Naive thymus-derived CD4-positive, alpha-beta T cell (primary cell): ENCODE measurements at regions not wholly inside any gene's neighbourhood (a gene's known extent, or its start where the extent isn't known, plus 50 kb on each side); places are given as distances from the start of the nearest gene placed in this dataset.

Experiments used
- ATAC-seq: fragments of 150-1000 bp; cut with Tn5 transposase; 2 replicates; pipeline ENCODE4 v1.10.0; 2021; ENCODE audit warnings: mild to moderate bottlenecking, moderate library complexity
- CTCF ChIA-PET: fragments of 350-600 bp; sonication (Branson Sonifier 250); formaldehyde crosslinking; loops from one replicate; lab custom pipeline; 2021; ENCODE audit warnings: antibody characterized with exemption; lab: Charles Lee
- POLR2A ChIA-PET: fragments of 350-600 bp; sonication (Branson Sonifier 250); formaldehyde crosslinking; loops from one replicate; lab custom pipeline; 2021; ENCODE audit warnings: antibody characterized with exemption, inconsistent platforms; lab: Charles Lee
- DNase-seq, 9 donors: peaks; one replicate each; pipeline versions ENCODE4 v3.0.0 to v3.0.0-alpha.2; 2020 to 2022; ENCODE audit warnings: mixed read lengths in 1 of 9
- H3K27ac ChIP-seq: one replicate; pipeline ENCODE4 v1.7.0; 2013; ENCODE audit warnings: mild to moderate bottlenecking, low read depth, low read length, moderate library complexity
- H3K27me3 ChIP-seq, 2 donors: one replicate each; pipeline ENCODE4 v1.7.0; 2013; ENCODE audit warnings: low read length in 2 of 2, mild to moderate bottlenecking in 2 of 2, moderate library complexity in 2 of 2; ENCODE audit not compliant: control insufficient read depth in 2 of 2, insufficient read depth in 2 of 2
- H3K36me3 ChIP-seq, 3 experiments: 1 replicate in 2 of 3; 2 replicates in 1 of 3; pipeline ENCODE4 v1.7.0; 2013; ENCODE audit warnings: low read length in 3 of 3, mild to moderate bottlenecking in 3 of 3, moderate library complexity in 1 of 3; ENCODE audit not compliant: insufficient read depth in 3 of 3, control insufficient read depth in 2 of 3
- H3K4me1 ChIP-seq, 2 donors: one replicate each; pipeline ENCODE4 v1.7.0; 2013; ENCODE audit warnings: low read length in 2 of 2, mild to moderate bottlenecking in 2 of 2, moderate library complexity in 1 of 2; ENCODE audit not compliant: control insufficient read depth in 2 of 2, insufficient read depth in 2 of 2
- H3K4me3 ChIP-seq: 2 replicates; pipeline ENCODE4 v1.7.0; 2013; ENCODE audit warnings: mild to moderate bottlenecking, low read length
- H3K9me3 ChIP-seq, 3 experiments: 1 replicate in 2 of 3; 2 replicates in 1 of 3; pipeline ENCODE4 v1.7.0; 2013; ENCODE audit warnings: low read length in 3 of 3; ENCODE audit not compliant: control insufficient read depth in 2 of 3
- H3K27ac Mint-ChIP-seq, 9 donors: one replicate each; pipeline ENCODE4 v1.8.0; 2020 to 2022; ENCODE audit warnings: mixed read lengths in 9 of 9, mild to moderate bottlenecking in 8 of 9, moderate library complexity in 5 of 9, inconsistent platforms in 2 of 9
- H3K27me3 Mint-ChIP-seq, 5 donors: one replicate each; pipeline ENCODE4 v1.8.0; 2021 to 2022; ENCODE audit warnings: mixed read lengths in 5 of 5, mild to moderate bottlenecking in 1 of 5
- H3K36me3 Mint-ChIP-seq, 5 donors: one replicate each; pipeline ENCODE4 v1.8.0; 2020 to 2022; ENCODE audit warnings: mixed read lengths in 5 of 5, mild to moderate bottlenecking in 3 of 5, inconsistent platforms in 1 of 5
- H3K4me1 Mint-ChIP-seq, 7 donors: one replicate each; pipeline ENCODE4 v1.8.0; 2020 to 2022; ENCODE audit warnings: mixed read lengths in 7 of 7, mild to moderate bottlenecking in 3 of 7, inconsistent platforms in 1 of 7
- H3K4me3 Mint-ChIP-seq, 10 donors: one replicate each; pipeline ENCODE4 v1.8.0; 2020 to 2022; ENCODE audit warnings: mild to moderate bottlenecking in 10 of 10, mixed read lengths in 10 of 10, moderate library complexity in 6 of 10, inconsistent platforms in 2 of 10
- H3K9me3 Mint-ChIP-seq, 11 donors: one replicate each; pipeline ENCODE4 v1.8.0; 2020 to 2022; ENCODE audit warnings: mixed read lengths in 11 of 11, mild to moderate bottlenecking in 4 of 11, inconsistent platforms in 1 of 11, moderate library complexity in 1 of 11
- intact Hi-C, 2 donors: fragments of 100-400 bp; cut with micrococcal nuclease; formaldehyde crosslinking; loops; one replicate each; pipeline ENCODE4 v1.15.1; 2023

DNA sequence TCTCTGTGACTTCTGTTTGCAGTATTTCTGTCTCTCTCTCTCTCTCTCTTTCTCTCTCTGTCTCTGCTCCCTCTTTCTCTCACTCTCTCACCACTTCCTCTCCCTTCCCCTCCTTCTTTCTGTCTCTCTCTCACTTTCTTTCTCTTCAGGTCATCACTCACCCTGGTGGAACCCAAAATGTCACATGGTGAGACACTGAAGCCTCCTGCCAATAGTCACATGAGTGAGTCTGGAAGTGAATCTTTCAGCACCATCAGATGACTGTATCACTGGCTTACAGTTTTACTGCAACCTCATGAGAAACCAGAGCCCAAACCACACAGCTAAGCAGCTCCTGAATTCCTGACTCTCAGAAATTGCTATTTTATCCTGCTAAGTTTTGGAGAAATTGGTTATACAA, 414.6 kb downstream of the CAAP1 start:
- no peaks in the 10 kb centered on the region for H3K27me3 ChIP-seq
- Mint-ChIP-seq H3K4me1 (no peaks in the 10 kb centered on the region), H3K4me3 (no peak overlapping the region), H3K9me3 (peaks cover 1 to 25% (median 9%) of the 10 kb centered on the region in 11 donors), H3K27ac (no peak overlapping the region), H3K36me3 (no peaks in the 10 kb centered on the region), H3K27me3 (no peaks in the 10 kb centered on the region)
- CTCF ChIA-PET, result no interaction called here
- no peak overlapping the region for H3K4me3 ChIP-seq
- H3K27ac ChIP-seq, result no peak overlapping the region
- ATAC-seq (no peak), DNase-seq (no peak)
- POLR2A ChIA-PET, result no interaction called here
- intact Hi-C loops, result no loop called here
- H3K4me1 ChIP-seq, result no peaks in the 10 kb centered on the region
- no peaks in the 10 kb centered on the region for H3K9me3 ChIP-seq
- no peaks in the 10 kb centered on the region for H3K36me3 ChIP-seq

DNA sequence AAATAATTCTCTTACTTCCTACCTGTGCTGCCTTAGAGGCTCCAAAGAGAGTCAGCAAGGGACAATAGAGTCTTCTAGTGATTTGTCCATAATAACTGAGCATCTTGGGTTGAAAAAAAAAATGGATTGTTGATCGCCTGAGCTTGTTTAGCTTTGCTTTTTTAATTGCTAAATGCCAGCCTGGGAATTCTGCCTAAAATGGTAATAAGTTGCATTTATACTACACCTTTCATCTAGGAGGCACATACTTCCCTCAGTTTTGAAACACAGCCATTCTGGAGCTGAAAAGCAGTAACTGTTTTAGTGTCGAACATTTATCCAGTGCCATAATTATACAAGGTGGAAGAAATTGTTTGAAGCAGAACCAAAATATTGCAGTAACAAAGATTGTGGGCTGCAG, 421.3 kb downstream of the CAAP1 start:
- H3K27me3 Mint-ChIP-seq, result no peaks in the 10 kb centered on the region
- Histone ChIP-seq H3K4me3 (no peak overlapping the region), H3K27ac (no peak overlapping the region), H3K9me3 (no peaks in the 10 kb centered on the region), H3K4me1 (no peaks in the 10 kb centered on the region), H3K36me3 (no peaks in the 10 kb centered on the region), H3K27me3 (no peaks in the 10 kb centered on the region)
- peaks cover 1 to 22% (median 9%) of the 10 kb centered on the region in 11 donors for H3K9me3 Mint-ChIP-seq
- no peaks in the 10 kb centered on the region for H3K36me3 Mint-ChIP-seq
- H3K27ac Mint-ChIP-seq, result no peak overlapping the region
- DNase-seq, result no peak
- intact Hi-C loops, result no loop called here
- no peak overlapping the region for H3K4me3 Mint-ChIP-seq
- ATAC-seq, result no peak
- H3K4me1 Mint-ChIP-seq, result no peaks in the 10 kb centered on the region
- POLR2A ChIA-PET, result no interaction called here
- CTCF ChIA-PET, result no interaction called here

DNA sequence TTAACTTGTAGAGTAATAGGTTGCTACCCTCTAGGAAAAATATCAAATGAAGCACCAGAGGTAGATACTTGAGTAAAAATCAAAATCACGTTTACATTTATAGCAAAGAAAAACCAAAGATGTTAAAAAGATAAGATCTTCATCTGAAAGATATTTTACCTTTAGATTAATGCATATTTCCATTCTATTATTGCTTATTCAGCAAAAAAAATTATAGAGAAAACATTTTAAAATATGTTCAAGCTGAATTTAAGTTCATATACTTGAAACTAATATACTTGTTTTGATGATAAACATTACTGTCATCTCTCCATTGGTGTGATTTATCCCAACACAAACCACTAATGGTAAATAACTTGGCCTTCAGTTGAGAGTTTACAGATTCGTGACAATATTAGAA, 422.3 kb downstream of the CAAP1 start:
- CTCF ChIA-PET, result interaction anchor here (0.6 kb wide), 1 partner anchor 11 kb away, joined by 3 read pairs; no protein-coding TSS in a partner anchor
- Histone ChIP-seq H3K4me3 (no peak overlapping the region), H3K9me3 (no peaks in the 10 kb centered on the region), H3K27ac (no peak overlapping the region), H3K36me3 (no peaks in the 10 kb centered on the region), H3K27me3 (no peaks in the 10 kb centered on the region), H3K4me1 (no peaks in the 10 kb centered on the region)
- POLR2A ChIA-PET, result no interaction called here
- H3K9me3 Mint-ChIP-seq, result peaks cover under 1 to 22% (median 5%) of the 10 kb centered on the region in 11 donors
- DNase-seq, result no peak
- no peak for ATAC-seq
- H3K4me1 Mint-ChIP-seq, result no peaks in the 10 kb centered on the region
- intact Hi-C loops, result no loop called here
- H3K27me3 Mint-ChIP-seq, result no peaks in the 10 kb centered on the region
- no peak overlapping the region for H3K4me3 Mint-ChIP-seq
- no peak overlapping the region for H3K27ac Mint-ChIP-seq
- no peaks in the 10 kb centered on the region for H3K36me3 Mint-ChIP-seq

DNA sequence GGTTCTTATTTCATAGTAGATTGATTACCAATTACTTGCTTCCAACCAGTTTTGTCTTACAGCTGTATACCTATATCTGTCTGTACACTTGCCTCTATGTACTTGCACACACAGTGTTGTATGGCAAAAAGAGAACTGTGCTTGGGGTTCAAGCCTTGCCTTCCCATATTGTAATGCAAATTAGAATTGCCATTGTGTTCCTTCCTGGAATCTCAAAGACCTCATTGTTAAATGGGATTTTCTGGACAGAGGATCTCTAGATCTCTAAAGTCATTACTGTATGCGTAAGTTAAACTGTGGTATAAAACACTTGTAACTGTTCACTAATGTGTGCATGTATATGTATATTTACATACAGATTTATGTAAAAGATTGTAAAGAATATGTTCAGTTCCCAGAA, 428.8 kb downstream of the CAAP1 start:
- Mint-ChIP-seq H3K4me3 (no peak overlapping the region), H3K4me1 (no peaks in the 10 kb centered on the region), H3K27me3 (no peaks in the 10 kb centered on the region), H3K36me3 (no peaks in the 10 kb centered on the region), H3K27ac (no peak overlapping the region), H3K9me3 (peaks cover 1 to 15% (median 4%) of the 10 kb centered on the region in 11 donors)
- ATAC-seq (no peak), DNase-seq (no peak)
- H3K4me3 ChIP-seq, result no peak overlapping the region
- intact Hi-C loops, result no loop called here
- no peaks in the 10 kb centered on the region for H3K27me3 ChIP-seq
- no peaks in the 10 kb centered on the region for H3K9me3 ChIP-seq
- no peak overlapping the region for H3K27ac ChIP-seq
- ChIA-PET CTCF (no interaction called here), POLR2A (no interaction called here)
- no peaks in the 10 kb centered on the region for H3K36me3 ChIP-seq
- H3K4me1 ChIP-seq, result no peaks in the 10 kb centered on the region

DNA sequence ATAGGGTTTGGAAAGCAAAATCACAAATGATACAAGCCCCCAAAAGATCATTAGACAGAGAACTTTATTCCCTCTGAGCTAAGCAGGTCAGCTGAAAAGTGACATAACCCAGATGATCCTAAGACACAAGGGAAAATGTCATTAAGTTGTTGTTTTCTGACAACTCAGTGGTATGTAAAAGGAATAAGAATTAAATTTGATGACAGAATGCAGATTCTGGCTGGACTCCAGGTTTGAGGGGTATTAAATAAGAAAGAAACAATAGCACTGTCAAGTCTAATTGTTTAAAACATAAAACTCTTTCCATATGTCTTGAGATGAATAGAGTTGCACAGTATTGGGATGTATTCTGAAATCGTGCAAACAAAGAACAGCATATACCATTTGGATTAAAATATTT, 429.9 kb downstream of the CAAP1 start:
- Histone ChIP-seq H3K4me1 (no peaks in the 10 kb centered on the region), H3K27me3 (no peaks in the 10 kb centered on the region), H3K36me3 (no peaks in the 10 kb centered on the region), H3K9me3 (no peaks in the 10 kb centered on the region), H3K4me3 (no peak overlapping the region), H3K27ac (no peak overlapping the region)
- H3K9me3 Mint-ChIP-seq, result peaks cover 0 to 15% (median 4%) of the 10 kb centered on the region in 11 donors
- H3K36me3 Mint-ChIP-seq, result no peaks in the 10 kb centered on the region
- H3K27me3 Mint-ChIP-seq, result no peaks in the 10 kb centered on the region
- no peaks in the 10 kb centered on the region for H3K4me1 Mint-ChIP-seq
- ChIA-PET POLR2A (no interaction called here), CTCF (no interaction called here)
- H3K4me3 Mint-ChIP-seq, result no peak overlapping the region
- DNase-seq (no peak), ATAC-seq (no peak)
- intact Hi-C loops, result no loop called here
- no peak overlapping the region for H3K27ac Mint-ChIP-seq

DNA sequence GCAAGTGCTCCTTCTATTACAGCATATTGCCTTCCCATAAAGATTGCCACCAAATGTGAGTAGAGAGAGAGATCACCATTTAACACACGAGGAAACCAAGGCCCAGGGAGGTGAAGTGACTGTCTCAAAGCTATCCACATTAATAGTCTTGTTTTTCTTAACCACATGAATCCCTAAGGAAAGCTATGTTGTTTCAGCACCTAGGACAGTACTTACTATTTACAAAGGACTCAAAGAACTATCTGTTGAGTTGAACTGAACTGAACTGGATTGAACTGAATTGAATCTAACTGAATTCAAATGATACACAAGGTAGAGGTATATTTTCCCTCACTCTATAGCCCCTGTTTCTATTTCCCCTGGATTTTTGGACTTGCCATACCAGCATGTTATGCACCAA, 430.4 kb downstream of the CAAP1 start:
- Mint-ChIP-seq H3K4me3 (no peak overlapping the region), H3K9me3 (peaks cover 0 to 15% (median 4%) of the 10 kb centered on the region in 11 donors), H3K27ac (no peak overlapping the region), H3K4me1 (no peaks in the 10 kb centered on the region), H3K27me3 (no peaks in the 10 kb centered on the region), H3K36me3 (no peaks in the 10 kb centered on the region)
- no peak overlapping the region for H3K4me3 ChIP-seq
- ChIA-PET CTCF (no interaction called here), POLR2A (no interaction called here)
- H3K27ac ChIP-seq, result no peak overlapping the region
- DNase-seq (no peak), ATAC-seq (no peak)
- H3K36me3 ChIP-seq, result no peaks in the 10 kb centered on the region
- no peaks in the 10 kb centered on the region for H3K27me3 ChIP-seq
- no peaks in the 10 kb centered on the region for H3K4me1 ChIP-seq
- intact Hi-C loops, result no loop called here
- no peaks in the 10 kb centered on the region for H3K9me3 ChIP-seq

DNA sequence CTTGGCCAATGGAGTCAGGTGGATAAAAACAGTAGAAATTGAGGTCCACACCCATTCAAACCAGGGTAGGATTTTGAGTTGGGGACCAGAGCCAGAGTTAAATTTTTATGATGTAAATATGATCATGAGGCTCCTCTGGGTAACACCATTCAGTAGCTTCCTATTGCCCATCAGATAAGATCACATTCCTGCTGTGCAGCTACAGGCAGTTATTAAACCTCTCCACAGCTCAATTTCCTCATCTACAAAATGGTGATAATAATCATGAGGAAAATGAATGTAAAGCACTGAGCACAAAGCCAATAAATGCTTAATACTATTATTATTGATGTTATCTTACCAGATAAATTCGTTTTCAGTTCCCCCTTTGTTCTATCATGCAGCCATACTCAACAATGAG, 432.0 kb downstream of the CAAP1 start:
- Histone ChIP-seq H3K27me3 (no peaks in the 10 kb centered on the region), H3K27ac (no peak overlapping the region), H3K4me1 (no peaks in the 10 kb centered on the region), H3K4me3 (no peak overlapping the region), H3K36me3 (no peaks in the 10 kb centered on the region), H3K9me3 (no peaks in the 10 kb centered on the region)
- no peaks in the 10 kb centered on the region for H3K27me3 Mint-ChIP-seq
- intact Hi-C loops, result no loop called here
- peaks cover 0 to 15% (median 3%) of the 10 kb centered on the region in 11 donors for H3K9me3 Mint-ChIP-seq
- H3K4me3 Mint-ChIP-seq, result no peak overlapping the region
- H3K36me3 Mint-ChIP-seq, result no peaks in the 10 kb centered on the region
- H3K4me1 Mint-ChIP-seq, result no peaks in the 10 kb centered on the region
- ChIA-PET POLR2A (no interaction called here), CTCF (no interaction called here)
- ATAC-seq, result no peak
- H3K27ac Mint-ChIP-seq, result no peak overlapping the region
- no peak for DNase-seq
